DND-41 (cell line): ENCODE measurements at regions not wholly inside any gene's neighbourhood (a gene's known extent, or its start where the extent isn't known, plus 50 kb on each side); places are given as distances from the start of the nearest gene placed in this dataset.
"Not testable (repeated sequence)": the region's sequence is repeated elsewhere in the genome, so short reads cannot be mapped to it uniquely, and the experiment has no call there.

Source experiments
- ATAC-seq: fragments of 200-7000 bp; cut with Tn5 transposase; 3 replicates; pipeline ENCODE4 v1.9.1; 2021; ENCODE audit warnings: low read depth; ENCODE audit not compliant: insufficient read depth
- DNase-seq: peaks from one replicate; pipeline ENCODE4 v3.0.0-alpha.2; 2020
- H2AFZ ChIP-seq: 2 replicates; pipeline ENCODE4 v1.6.0; 2012; ENCODE audit warnings: low read depth, low read length
- H3K27ac ChIP-seq: 2 replicates; pipeline ENCODE4 v1.5.1; 2012; ENCODE audit warnings: low read length, inconsistent platforms
- H3K27me3 ChIP-seq: fragments of 200-600 bp; sonication (generic); 2 replicates; pipeline ENCODE4 v1.6.0; 2012; ENCODE audit warnings: low read length, mild to moderate bottlenecking, inconsistent platforms; ENCODE audit not compliant: insufficient read depth, poor library complexity
- H3K36me3 ChIP-seq: 2 replicates; pipeline ENCODE4 v1.5.1; 2012; ENCODE audit warnings: low read length, inconsistent platforms; ENCODE audit not compliant: insufficient read depth
- H3K4me1 ChIP-seq: 2 replicates; pipeline ENCODE4 v1.5.1; 2012; ENCODE audit warnings: mild to moderate bottlenecking, low read length; ENCODE audit not compliant: insufficient read depth
- H3K4me2 ChIP-seq: 2 replicates; pipeline ENCODE4 v1.6.0; 2012; ENCODE audit warnings: mild to moderate bottlenecking, moderate library complexity, low read length, inconsistent platforms; ENCODE audit not compliant: insufficient read depth
- H3K4me3 ChIP-seq, 2 experiments: fragments of 200-600 bp in 1 of 2; shearing (Covaris generic) in 1 of 2; 2 replicates each; pipeline ENCODE4 v1.5.1; 2012 to 2016; ENCODE audit warnings: inconsistent platforms in 2 of 2, low read length in 2 of 2, mild to moderate bottlenecking in 2 of 2, low read depth in 1 of 2, moderate library complexity in 1 of 2
- H3K79me2 ChIP-seq: 2 replicates; pipeline ENCODE4 v1.6.0; 2012; ENCODE audit warnings: low read length, inconsistent platforms; ENCODE audit not compliant: insufficient read depth
- H3K9ac ChIP-seq: 2 replicates; pipeline ENCODE4 v1.6.0; 2012; ENCODE audit warnings: low read depth, mild to moderate bottlenecking, inconsistent platforms, low read length, moderate library complexity
- H3K9me3 ChIP-seq: 2 replicates; pipeline ENCODE4 v1.5.1; 2012; ENCODE audit warnings: low read length, moderate library complexity, mild to moderate bottlenecking, inconsistent platforms; ENCODE audit not compliant: insufficient read depth, severe bottlenecking
- H4K20me1 ChIP-seq: 2 replicates; pipeline ENCODE4 v1.6.0; 2012; ENCODE audit warnings: low read length; ENCODE audit not compliant: insufficient read depth
- EZH2 ChIP-seq: IDR thresholded peaks from 3 replicates; pipeline ENCODE4 v1.6.1; 2012; ENCODE audit warnings: borderline replicate concordance, low read depth, mild to moderate bottlenecking, moderate library complexity, low read length, inconsistent platforms; ENCODE audit not compliant: severe bottlenecking
- TF ChIP-seq, protein P1 (sequence below): IDR thresholded peaks from 2 replicates; pipeline ENCODE4 v1.5.1; 2012; ENCODE audit warnings: borderline replicate concordance, low read length, moderate library complexity, mild to moderate bottlenecking; ENCODE audit not compliant: poor library complexity, severe bottlenecking; ENCODE audit errors: extremely low read depth

DNA sequence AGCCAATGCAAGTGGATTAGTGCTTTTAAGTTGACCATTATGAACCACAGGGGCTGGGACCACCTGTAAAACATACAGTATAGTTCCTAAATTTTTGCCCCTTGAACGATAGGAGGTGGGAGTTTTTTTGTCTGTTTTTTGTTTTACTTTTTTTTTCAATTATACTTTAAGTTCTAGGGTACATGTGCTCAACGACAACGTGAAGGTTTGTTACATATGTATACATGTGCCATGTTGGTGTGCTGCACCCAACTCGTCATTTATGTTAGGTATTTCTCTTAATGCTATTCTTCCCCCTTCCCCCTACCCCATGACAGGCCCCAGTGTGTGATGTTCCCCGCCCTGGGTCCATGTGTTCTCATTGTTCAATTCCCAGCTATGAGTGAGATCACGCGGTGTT is 1797.9 kb upstream of the PIK3C3 start:
- no peak for DNase-seq

DNA sequence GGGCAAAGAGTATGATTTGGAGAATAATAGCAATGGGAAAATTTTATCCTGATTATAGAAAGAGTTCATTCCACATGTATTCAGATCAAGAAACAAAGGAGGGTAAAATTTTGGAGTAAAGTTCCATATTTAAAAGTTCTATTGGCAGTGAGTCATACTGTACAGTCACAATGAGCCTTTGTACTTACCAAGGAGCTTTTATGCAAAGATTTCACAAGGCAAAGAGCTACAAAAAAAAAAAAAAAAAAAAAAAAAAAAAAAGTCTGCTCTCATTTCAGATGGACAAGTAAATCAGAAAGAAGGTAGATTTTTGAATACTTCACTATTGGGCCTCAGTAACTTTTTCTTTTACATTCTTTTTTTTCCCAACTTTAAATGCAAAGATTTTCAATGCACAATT is 1802.2 kb upstream of the PIK3C3 start:
- Histone ChIP-seq H3K36me3 (no peaks in the 10 kb centered on the region), H3K27ac (no peak overlapping the region), H3K27me3 (no peaks in the 10 kb centered on the region), H3K9ac (no peak overlapping the region), H3K79me2 (no peaks in the 10 kb centered on the region), H3K4me2 (no peak overlapping the region), H2AFZ (no peak overlapping the region), H3K4me3 (no peak overlapping the region), H3K4me1 (no peaks in the 10 kb centered on the region), H3K9me3 (no peaks in the 10 kb centered on the region), H4K20me1 (no peaks in the 10 kb centered on the region)
- no peak for TF ChIP-seq EZH2
- TF ChIP-seq, protein P1, sequence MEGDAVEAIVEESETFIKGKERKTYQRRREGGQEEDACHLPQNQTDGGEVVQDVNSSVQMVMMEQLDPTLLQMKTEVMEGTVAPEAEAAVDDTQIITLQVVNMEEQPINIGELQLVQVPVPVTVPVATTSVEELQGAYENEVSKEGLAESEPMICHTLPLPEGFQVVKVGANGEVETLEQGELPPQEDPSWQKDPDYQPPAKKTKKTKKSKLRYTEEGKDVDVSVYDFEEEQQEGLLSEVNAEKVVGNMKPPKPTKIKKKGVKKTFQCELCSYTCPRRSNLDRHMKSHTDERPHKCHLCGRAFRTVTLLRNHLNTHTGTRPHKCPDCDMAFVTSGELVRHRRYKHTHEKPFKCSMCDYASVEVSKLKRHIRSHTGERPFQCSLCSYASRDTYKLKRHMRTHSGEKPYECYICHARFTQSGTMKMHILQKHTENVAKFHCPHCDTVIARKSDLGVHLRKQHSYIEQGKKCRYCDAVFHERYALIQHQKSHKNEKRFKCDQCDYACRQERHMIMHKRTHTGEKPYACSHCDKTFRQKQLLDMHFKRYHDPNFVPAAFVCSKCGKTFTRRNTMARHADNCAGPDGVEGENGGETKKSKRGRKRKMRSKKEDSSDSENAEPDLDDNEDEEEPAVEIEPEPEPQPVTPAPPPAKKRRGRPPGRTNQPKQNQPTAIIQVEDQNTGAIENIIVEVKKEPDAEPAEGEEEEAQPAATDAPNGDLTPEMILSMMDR, result no peak
- no peak for ATAC-seq
- DNase-seq, result no peak

More for the DNA sequence above, 1797.9 kb upstream of the PIK3C3 start:
- Histone ChIP-seq H3K4me1 (no peaks in the 10 kb centered on the region), H3K27ac (no peak overlapping the region), H3K4me3 (no peak overlapping the region), H3K4me2 (no peak overlapping the region), H2AFZ (no peak overlapping the region), H4K20me1 (no peaks in the 10 kb centered on the region), H3K36me3 (no peaks in the 10 kb centered on the region), H3K27me3 (no peaks in the 10 kb centered on the region), H3K9me3 (no peaks in the 10 kb centered on the region), H3K79me2 (no peaks in the 10 kb centered on the region), H3K9ac (no peak overlapping the region)
- no peak for ATAC-seq
- TF ChIP-seq, protein P1, result no peak
- no peak for TF ChIP-seq EZH2

DNA sequence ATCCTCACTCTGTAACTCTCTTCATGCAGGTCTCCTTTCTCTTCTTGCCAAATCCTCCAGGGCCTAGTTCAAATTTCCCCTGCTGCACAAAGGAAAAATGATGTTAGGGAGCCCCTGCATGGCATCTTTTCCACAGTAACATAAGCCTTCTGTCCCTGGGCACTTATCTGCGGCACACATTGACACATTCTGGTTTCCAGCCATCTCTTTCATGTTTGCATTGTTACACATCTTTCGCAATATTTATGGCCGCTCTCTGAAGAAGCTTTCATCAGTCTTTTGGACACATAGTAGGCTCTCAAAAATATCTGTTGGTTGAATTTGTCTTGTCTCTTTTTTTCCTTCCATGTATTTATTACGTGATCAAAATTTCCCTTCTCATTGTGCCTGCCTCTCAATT is 1806.1 kb upstream of the PIK3C3 start:
- ATAC-seq (no peak), DNase-seq (no peak)
- H3K4me3 ChIP-seq, result no peak overlapping the region
- no peak overlapping the region for H3K4me2 ChIP-seq
- H4K20me1 ChIP-seq, result no peaks in the 10 kb centered on the region
- H2AFZ ChIP-seq, result no peak overlapping the region
- H3K27me3 ChIP-seq, result no peaks in the 10 kb centered on the region
- no peak for TF ChIP-seq EZH2
- TF ChIP-seq, protein P1, result no peak
- H3K9me3 ChIP-seq, result no peaks in the 10 kb centered on the region
- no peaks in the 10 kb centered on the region for H3K36me3 ChIP-seq
- no peak overlapping the region for H3K27ac ChIP-seq
- H3K4me1 ChIP-seq, result no peaks in the 10 kb centered on the region
- no peaks in the 10 kb centered on the region for H3K79me2 ChIP-seq
- H3K9ac ChIP-seq, result no peak overlapping the region

DNA sequence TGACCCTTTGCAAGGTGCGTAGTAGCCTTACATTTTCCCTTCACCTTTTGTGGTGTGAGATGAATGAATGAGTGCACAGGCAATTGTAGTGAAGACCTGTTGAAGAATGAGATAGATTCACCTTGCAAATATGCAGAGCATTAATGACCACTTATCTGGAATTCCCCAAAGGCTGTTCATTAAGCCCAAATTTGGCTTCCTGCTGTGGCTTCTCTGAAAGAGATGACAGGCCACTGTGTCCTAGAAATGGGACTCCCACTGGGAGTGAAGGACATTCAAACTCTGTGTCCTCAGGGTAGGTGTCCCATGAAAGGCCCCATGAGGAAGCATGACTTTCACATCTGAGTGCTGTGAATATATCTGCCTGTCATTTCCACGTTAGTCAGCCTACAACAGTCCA is 1821.8 kb upstream of the PIK3C3 start:
- Histone ChIP-seq H3K4me2 (no peak overlapping the region), H3K4me1 (no peaks in the 10 kb centered on the region), H2AFZ (no peak overlapping the region), H3K27me3 (no peaks in the 10 kb centered on the region), H3K79me2 (no peaks in the 10 kb centered on the region), H3K27ac (no peak overlapping the region), H4K20me1 (no peaks in the 10 kb centered on the region), H3K36me3 (no peaks in the 10 kb centered on the region), H3K4me3 (no peak overlapping the region), H3K9ac (no peak overlapping the region), H3K9me3 (no peaks in the 10 kb centered on the region)
- no peak for DNase-seq
- no peak for ATAC-seq
- no peak for TF ChIP-seq EZH2
- TF ChIP-seq, protein P1, result no peak

DNA sequence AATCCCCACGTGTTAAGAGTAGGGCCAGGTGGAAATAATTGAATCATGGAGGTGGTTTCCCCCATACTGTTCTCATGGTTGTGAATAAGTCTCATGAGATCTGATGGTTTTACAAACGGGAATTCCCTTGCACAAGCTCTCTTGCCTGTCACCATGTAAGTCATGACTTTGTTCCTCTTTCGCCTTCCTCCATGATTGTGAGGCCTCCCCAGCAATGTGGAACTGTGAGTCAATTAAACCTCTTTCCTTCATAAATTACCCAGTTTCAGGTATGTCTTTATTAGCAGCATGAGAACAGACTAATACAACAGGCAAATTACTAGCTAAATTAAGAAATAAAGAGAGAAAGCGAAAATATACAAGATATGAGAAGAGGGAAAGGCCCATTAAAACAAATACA is 1822.6 kb upstream of the PIK3C3 start:
- not testable (repeated sequence) for H3K4me1 ChIP-seq, H3K27me3 ChIP-seq, H4K20me1 ChIP-seq, DNase-seq, H3K4me2 ChIP-seq, H3K9ac ChIP-seq, H2AFZ ChIP-seq, H3K79me2 ChIP-seq, H3K36me3 ChIP-seq, ATAC-seq, H3K4me3 ChIP-seq, H3K27ac ChIP-seq, H3K9me3 ChIP-seq
